ENCODE measurements at regions not wholly inside any gene's neighbourhood (a gene's known extent, or its start where the extent isn't known, plus 50 kb on each side); places are given as distances from the start of the nearest gene placed in this dataset.

DNA sequence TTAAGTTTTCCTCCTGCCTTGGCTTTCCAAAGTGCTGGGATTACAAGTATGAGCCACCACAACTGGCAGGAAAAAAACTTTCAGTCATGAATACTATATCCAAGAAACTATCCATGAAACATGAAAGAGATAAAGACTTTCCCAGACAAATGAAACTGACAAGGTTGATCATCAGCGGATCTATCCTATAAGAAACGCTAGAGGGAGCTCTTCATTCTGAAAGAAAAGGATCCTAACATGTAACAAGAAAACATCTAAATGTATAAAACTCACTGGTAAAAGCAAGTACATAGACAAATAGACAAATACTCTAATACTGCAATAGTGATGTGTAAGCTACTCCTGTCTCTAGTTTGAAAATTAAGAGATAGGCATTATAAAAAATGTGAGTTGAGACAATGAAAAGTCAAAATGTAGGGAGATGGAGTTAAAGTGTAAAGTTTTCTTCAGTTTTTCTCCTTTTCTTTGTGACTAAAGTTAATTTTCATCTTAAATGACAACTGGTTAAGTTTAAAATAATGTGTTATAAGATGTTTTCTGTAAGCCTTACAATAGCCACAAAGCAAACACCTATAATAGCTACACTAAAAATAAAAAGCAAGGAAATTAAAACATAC is 79.6 kb upstream of the TEKT1 start:
- H3K36me3 ChIP-seq, result no peaks in the 10 kb centered on the region
- DNase-seq, result no peak

DNA sequence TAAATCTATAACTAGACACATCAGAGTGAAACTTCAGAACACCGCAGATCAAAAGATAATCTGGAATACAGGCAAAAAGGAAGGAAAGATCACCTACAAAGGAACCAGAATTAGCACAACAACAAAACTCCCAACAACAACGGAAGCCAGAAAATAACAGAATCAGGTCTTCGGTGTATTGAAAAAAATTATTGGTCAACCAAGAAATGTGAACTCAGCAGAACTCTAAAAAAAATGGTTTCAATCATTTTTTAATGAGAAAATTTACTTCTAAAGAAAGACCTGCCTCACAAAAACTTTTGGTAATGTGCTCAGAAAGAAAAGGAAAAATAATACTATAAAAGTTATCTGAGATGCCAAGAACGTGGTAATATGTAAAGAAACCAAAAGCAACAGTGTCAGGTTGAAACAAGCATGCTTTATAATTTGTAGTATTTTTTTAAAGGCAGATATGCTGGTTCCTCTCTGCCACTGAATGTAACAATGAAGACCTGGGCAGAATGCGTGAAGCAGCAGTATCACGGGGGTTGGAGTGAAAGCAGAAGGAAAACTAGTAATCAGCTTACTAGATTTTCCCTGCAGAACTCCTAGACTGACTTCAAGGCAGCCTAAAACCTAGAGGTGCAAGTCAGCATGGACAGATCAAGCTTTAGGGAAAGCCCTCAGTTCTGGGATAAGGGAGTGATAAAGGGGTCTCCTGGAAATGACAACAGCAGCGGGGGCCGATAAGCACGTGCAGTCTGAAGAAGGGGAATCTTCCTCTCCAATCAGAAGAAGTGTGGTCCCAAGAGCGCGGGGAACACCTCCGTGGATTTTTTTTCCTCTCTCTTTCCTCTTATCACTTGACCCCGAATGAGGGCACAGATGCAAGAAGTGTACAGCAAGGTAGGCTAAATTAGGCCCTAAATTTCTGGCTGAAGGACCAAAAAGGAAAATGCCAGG is 80.9 kb upstream of the TEKT1 start:
- TF ChIP-seq, protein P1, sequence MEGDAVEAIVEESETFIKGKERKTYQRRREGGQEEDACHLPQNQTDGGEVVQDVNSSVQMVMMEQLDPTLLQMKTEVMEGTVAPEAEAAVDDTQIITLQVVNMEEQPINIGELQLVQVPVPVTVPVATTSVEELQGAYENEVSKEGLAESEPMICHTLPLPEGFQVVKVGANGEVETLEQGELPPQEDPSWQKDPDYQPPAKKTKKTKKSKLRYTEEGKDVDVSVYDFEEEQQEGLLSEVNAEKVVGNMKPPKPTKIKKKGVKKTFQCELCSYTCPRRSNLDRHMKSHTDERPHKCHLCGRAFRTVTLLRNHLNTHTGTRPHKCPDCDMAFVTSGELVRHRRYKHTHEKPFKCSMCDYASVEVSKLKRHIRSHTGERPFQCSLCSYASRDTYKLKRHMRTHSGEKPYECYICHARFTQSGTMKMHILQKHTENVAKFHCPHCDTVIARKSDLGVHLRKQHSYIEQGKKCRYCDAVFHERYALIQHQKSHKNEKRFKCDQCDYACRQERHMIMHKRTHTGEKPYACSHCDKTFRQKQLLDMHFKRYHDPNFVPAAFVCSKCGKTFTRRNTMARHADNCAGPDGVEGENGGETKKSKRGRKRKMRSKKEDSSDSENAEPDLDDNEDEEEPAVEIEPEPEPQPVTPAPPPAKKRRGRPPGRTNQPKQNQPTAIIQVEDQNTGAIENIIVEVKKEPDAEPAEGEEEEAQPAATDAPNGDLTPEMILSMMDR (IDR thresholded peaks at IDR 0.05), result no peak
- TF ChIP-seq POLR2A (IDR thresholded peaks at IDR 0.05), result no peak
- intact Hi-C loops (cut with DNase I), result loop anchor here (5.0 kb wide), 1 partner anchor 90 kb away; no protein-coding TSS in a partner anchor
- Histone ChIP-seq H3K9me3 (no peaks in the 10 kb centered on the region), H3K27me3 (no peaks in the 10 kb centered on the region), H3K36me3 (no peaks in the 10 kb centered on the region), H3K4me1 (peaks cover 0 to 9% of the 10 kb centered on the region in 2 donors), H3K4me3 (replicated peaks in 1 of 3) (no peak overlapping the region), H3K27ac (no peak overlapping the region)
- no peak for DNase-seq
- 69 to 75% methylated on average over 13 of the region's 13 CpGs for WGBS, 2 donors

More for the DNA sequence above, 79.6 kb upstream of the TEKT1 start:
- TF ChIP-seq, protein P1 (IDR thresholded peaks at IDR 0.05), result peak; percentile 16 to 63 (median 37)
- no peak for TF ChIP-seq POLR2A (IDR thresholded peaks at IDR 0.05)
- Histone ChIP-seq H3K9me3 (no peaks in the 10 kb centered on the region), H3K4me3 (replicated peaks in 1 of 3) (no peak overlapping the region), H3K4me1 (peaks cover 0 to 9% of the 10 kb centered on the region in 2 donors), H3K27ac (no peak overlapping the region), H3K27me3 (no peaks in the 10 kb centered on the region)
- intact Hi-C loops (cut with DNase I), result loop anchor here (5.0 kb wide), 1 partner anchor 91 kb away; no protein-coding TSS in a partner anchor
- WGBS, 2 donors, result 6 to 9% methylated on average over 2 of the region's 2 CpGs

DNA sequence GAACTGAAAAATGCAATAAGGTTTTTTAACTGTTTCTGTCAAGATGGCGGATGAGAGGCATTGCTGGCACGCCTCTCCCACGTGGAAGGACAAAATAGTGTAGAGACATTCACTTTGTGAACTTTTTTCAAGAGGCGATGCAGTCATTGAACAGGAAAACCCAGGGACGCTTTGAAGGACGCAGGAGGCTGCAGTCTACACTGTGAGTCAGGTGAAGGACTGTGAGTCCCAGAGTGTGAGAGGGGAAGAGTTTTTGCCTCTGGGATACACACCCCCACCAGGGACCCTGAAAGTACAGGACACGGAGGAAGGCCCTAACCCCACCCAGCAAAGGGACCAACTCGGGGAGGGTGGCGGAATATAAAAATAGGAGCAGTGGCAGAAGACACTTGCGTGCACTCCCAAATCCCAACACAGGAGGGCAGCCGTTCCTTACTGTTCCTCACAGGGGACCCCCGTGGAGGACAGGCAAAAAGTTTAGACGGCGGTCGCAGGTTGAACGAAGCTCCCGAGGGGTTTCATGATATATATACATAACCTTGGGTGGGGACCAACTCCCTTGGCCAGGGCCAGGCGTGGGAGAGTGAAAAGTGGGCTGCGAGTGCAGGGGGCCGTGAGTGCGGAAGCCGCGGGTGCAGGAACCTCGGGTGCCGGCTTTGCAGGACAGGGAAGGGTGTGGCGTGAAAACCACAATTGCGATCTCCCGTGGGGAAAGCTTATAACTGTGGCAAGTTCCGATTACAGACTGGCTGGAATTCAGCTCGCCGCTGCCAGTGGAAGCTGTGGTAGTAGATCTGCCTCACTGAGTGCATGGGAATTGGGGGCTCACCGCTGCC is 82.0 kb upstream of the ALOX12 start:
- Histone ChIP-seq H3K27me3 (no peaks in the 10 kb centered on the region), H3K9me3 (no peaks in the 10 kb centered on the region), H3K27ac (no peak overlapping the region), H3K4me3 (replicated peaks in 1 of 3) (no peak overlapping the region), H3K4me1 (peaks cover 0 to 9% of the 10 kb centered on the region in 2 donors), H3K36me3 (no peaks in the 10 kb centered on the region)
- intact Hi-C loops (cut with DNase I), result loop anchor here (5.0 kb wide), 1 partner anchor 88 kb away; no protein-coding TSS in a partner anchor
- TF ChIP-seq, protein P1 (IDR thresholded peaks at IDR 0.05), result peak; percentile 30 to 64 (median 52)
- no peak for TF ChIP-seq POLR2A (IDR thresholded peaks at IDR 0.05)
- peak; percentile 49 to 69 for DNase-seq
- WGBS, 2 donors, result 22 to 46% methylated on average over 32 of the region's 32 CpGs

DNA sequence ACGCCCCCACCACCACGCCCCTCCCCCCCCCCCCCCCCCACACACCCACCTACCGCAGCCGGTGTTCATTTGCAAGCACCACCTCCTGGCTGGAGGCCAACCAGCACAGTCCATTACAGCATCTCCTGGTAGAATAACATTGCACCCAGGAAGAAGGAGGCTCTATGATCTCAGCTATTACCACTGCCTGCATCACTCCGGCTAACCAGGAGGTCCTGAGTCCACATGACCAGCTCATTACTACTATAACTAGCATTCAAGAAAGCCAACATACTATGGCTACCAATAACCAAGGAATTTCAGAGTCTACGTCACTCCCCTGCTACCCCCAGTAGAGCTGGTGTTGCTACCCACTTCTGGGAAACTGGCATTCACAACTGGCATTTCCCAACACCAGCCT is 81.1 kb upstream of the ALOX12 start:
- Histone ChIP-seq H3K27me3 (no peaks in the 10 kb centered on the region), H3K4me1 (peaks cover 0 to 9% of the 10 kb centered on the region in 2 donors), H3K36me3 (no peaks in the 10 kb centered on the region), H3K9me3 (no peaks in the 10 kb centered on the region), H3K4me3 (replicated peaks in 1 of 3) (no peak overlapping the region), H3K27ac (no peak overlapping the region)
- intact Hi-C loops (cut with DNase I), result loop anchor here (5.0 kb wide), 1 partner anchor 88 kb away; no protein-coding TSS in a partner anchor
- DNase-seq, result peak in 1 of 2 donors; percentile 16
- TF ChIP-seq POLR2A (IDR thresholded peaks at IDR 0.05), result no peak
- TF ChIP-seq, protein P1 (IDR thresholded peaks at IDR 0.05), result no peak
- WGBS, 2 donors, result 33 to 76% methylated on average over 3 to 5 of the region's 6 CpGs
